Astrocyte (in vitro differentiated cells and primary cell): ENCODE measurements at regions not wholly inside any gene's neighbourhood (a gene's known extent, or its start where the extent isn't known, plus 50 kb on each side); places are given as distances from the start of the nearest gene placed in this dataset.

Experiments
- CTCF ChIP-seq: IDR thresholded peaks from 2 replicates; pipeline ENCODE4 v1.5.1; 2011; ENCODE audit warnings: low read depth, mild to moderate bottlenecking, inconsistent platforms, low read length, moderate library complexity; ENCODE audit not compliant: insufficient read depth
- EZH2 ChIP-seq: IDR thresholded peaks from 2 replicates; pipeline ENCODE4 v1.6.1; 2012; ENCODE audit warnings: mild to moderate bottlenecking, low read length, inconsistent platforms; ENCODE audit not compliant: insufficient read depth

- TF ChIP-seq CTCF: no peak
- TF ChIP-seq EZH2: no peak
Observed at GRCh38 chr4:187020676-187021075, 297.0 kb upstream of the FAT1 start.
